ENCODE measurements at regions not wholly inside any gene's neighbourhood (a gene's known extent, or its start where the extent isn't known, plus 50 kb on each side); places are given as distances from the start of the nearest gene placed in this dataset.
"Not testable (repeated sequence)": the region's sequence is repeated elsewhere in the genome, so short reads cannot be mapped to it uniquely, and the experiment has no call there.

DNA sequence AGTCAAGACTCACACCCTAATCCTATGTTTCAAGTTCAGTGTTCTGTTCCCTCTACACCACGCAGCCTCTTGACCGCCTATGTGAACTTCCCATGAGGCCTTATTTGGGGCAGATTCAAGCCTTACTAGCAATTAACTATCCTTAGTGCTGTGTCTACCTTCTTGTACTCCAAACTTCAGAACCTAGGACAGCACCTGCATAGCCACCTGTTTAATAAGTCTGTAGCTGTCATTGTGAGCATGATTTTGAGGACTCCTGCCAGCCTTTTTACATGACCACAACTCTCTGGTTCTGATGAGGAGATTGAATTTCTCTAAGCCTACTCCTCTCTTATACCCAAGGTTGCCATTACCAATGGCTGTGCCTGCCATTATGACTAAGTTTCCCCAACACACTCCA lies 50.8 kb upstream of the PCSK1 start:
- Mint-ChIP-seq H3K9me3 (no peaks in the 10 kb centered on the region), H3K36me3 (ENCODE audit: insufficient read depth) (no peaks in the 10 kb centered on the region), H3K27me3 (peaks cover 31% of the 10 kb centered on the region), H3K4me3 (no peak overlapping the region), H3K4me1 (no peaks in the 10 kb centered on the region), H3K27ac (ENCODE audit: low read depth) (no peak overlapping the region)
- DNase-seq (ENCODE audit: low spot score in 2 of 2) = no peak
- ATAC-seq (replicated peaks; ENCODE audit: extremely low read depth, poor library complexity, severe bottlenecking) = no peak

DNA sequence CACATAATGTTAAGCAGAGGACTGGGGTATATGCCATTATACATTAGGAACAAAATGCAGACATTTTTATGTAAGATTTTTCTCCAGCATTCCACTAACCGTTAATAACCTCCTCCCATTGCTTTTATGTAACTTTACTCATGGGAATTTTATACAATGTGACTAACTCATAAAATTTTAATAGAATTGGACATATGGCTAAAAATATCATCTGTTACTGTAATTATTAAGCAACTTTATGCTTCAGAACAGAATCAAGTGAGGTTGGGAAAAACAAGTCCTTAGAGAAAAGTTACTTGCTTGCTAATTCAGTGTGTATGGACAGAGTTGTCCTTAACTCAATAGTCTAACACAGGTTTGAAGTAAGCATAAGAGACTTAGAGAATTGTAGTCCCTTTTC lies 54.8 kb upstream of the PCSK1 start:
- Mint-ChIP-seq H3K4me1 (no peaks in the 10 kb centered on the region), H3K27me3 (peaks cover 40% of the 10 kb centered on the region), H3K9me3 (no peaks in the 10 kb centered on the region), H3K4me3 (no peak overlapping the region), H3K27ac (ENCODE audit: low read depth) (no peak overlapping the region), H3K36me3 (ENCODE audit: insufficient read depth) (peaks cover 3% of the 10 kb centered on the region)
- no peak for DNase-seq (ENCODE audit: low spot score in 2 of 2)
- no peak for ATAC-seq (replicated peaks; ENCODE audit: extremely low read depth, poor library complexity, severe bottlenecking)

DNA sequence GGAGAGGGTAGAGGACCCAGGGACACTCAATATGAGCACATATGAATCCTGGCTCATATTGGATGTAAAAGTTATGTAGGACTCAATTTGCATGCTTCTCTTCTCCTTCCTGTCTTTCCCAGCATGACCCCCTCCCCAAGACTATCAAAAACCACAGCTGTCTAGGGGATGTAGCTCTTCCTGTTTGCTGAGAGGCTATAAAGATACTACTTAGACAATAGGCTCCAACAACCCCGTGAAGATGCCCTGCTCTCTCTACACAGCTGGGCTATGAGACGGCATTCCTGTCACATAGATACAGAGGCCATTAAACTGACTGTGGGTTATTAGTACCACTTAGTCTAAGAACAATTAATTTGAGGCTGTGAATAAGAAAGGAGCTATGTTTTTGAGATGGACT lies 56.5 kb upstream of the PCSK1 start:
- Mint-ChIP-seq H3K27ac (ENCODE audit: low read depth) (no peak overlapping the region), H3K27me3 (peaks cover 40% of the 10 kb centered on the region), H3K4me3 (no peak overlapping the region), H3K4me1 (no peaks in the 10 kb centered on the region), H3K9me3 (no peaks in the 10 kb centered on the region), H3K36me3 (ENCODE audit: insufficient read depth) (peaks cover 3% of the 10 kb centered on the region)
- no peak for ATAC-seq (replicated peaks; ENCODE audit: extremely low read depth, poor library complexity, severe bottlenecking)
- no peak for DNase-seq (ENCODE audit: low spot score in 2 of 2)

DNA sequence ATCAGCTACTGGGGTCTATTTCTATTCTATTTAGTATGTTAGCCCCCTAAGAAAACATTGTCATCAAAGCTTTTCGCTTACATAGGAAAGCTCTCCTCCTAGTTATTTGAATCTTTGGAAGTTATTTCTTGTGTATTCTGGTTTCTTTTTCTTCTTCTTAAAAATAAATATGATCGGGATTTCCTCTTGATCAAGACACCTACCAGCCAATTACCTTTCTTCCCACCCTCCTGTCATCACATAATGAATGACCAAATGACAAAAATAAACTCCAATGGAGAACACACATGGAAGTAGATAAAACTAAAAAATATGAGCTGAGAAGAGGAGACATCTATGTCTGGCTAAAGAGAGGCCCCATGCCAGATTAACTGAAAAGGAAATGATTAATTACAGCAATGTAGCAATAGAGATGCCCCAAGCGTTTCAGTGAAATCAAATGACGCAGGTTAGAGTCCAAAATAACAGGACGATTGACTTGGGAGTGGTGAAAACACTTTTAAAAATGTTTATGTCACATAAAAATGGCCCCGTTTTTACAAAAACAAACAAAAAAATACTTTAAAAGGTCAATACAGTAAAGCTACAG lies 59.5 kb upstream of the PCSK1 start:
- Mint-ChIP-seq H3K27me3 (peaks cover 18% of the 10 kb centered on the region), H3K4me1 (no peaks in the 10 kb centered on the region), H3K27ac (ENCODE audit: low read depth) (no peak overlapping the region)

DNA sequence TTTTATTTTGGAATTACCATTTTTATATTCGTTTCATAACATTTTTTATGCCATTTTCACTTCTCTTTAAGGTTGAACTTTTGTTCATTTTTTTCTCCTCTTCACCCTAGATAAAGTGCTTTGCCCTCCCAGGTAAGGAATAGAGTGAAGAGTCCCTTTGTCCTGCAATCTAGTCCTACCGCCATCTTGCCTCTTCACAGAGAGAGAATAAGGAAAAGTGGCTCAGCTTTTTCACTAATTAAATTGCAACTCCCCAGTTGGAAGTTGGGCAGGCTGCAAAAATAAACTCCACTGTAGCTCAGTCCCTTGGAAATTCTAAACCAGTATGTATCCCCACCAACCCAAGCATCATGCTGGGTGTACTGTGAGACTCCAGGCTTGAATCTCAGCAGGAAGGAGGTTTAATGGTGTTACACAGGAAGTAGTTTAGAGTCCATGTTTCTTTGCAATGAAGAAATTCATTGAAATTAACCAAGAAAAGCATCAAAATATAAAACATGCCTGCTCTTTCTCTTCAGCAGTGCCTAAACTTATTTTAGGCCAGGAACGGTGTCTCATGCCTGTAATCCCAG lies 60.3 kb upstream of the PCSK1 start:
- H3K27me3 Mint-ChIP-seq = peaks cover 13% of the 10 kb centered on the region
- no peak overlapping the region for H3K4me3 Mint-ChIP-seq
- no peaks in the 10 kb centered on the region for H3K9me3 Mint-ChIP-seq
- no peak for DNase-seq (ENCODE audit: low spot score in 2 of 2)
- H3K36me3 Mint-ChIP-seq (ENCODE audit: insufficient read depth) = peaks cover 3% of the 10 kb centered on the region
- H3K4me1 Mint-ChIP-seq = no peaks in the 10 kb centered on the region
- no peak overlapping the region for H3K27ac Mint-ChIP-seq (ENCODE audit: low read depth)
- no peak for ATAC-seq (replicated peaks; ENCODE audit: extremely low read depth, poor library complexity, severe bottlenecking)

More for the DNA sequence above, 59.5 kb upstream of the PCSK1 start:
- ATAC-seq (replicated peaks; ENCODE audit: extremely low read depth, poor library complexity, severe bottlenecking) (no peak), DNase-seq (ENCODE audit: low spot score in 2 of 2) (no peak)
- Mint-ChIP-seq H3K9me3 (no peaks in the 10 kb centered on the region), H3K4me3 (no peak overlapping the region), H3K36me3 (ENCODE audit: insufficient read depth) (peaks cover 3% of the 10 kb centered on the region)

DNA sequence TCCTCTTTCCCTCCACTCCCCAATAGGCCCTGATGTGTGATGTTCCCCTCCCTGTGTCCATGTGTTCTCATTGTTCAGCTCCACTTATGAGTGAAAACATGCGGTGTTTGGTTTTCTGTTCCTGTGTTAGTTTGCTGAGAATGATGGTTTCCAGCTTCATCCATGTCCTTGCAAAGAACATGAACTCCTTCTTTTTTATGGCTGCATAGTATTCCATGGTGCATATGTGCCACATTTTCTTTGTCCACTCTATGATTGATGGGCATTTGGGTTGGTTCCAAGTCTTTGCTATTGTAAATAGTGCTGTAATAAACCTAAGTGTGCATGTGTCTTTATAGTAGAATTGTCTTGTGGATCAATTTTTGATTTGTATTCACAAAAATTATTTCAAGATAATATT lies 62.4 kb upstream of the PCSK1 start:
- DNase-seq (ENCODE audit: low spot score in 2 of 2); H3K9me3 Mint-ChIP-seq; H3K4me1 Mint-ChIP-seq; H3K27ac Mint-ChIP-seq (ENCODE audit: low read depth); ATAC-seq (replicated peaks; ENCODE audit: extremely low read depth, poor library complexity, severe bottlenecking); H3K36me3 Mint-ChIP-seq (ENCODE audit: insufficient read depth); H3K4me3 Mint-ChIP-seq; H3K27me3 Mint-ChIP-seq: not testable (repeated sequence)

DNA sequence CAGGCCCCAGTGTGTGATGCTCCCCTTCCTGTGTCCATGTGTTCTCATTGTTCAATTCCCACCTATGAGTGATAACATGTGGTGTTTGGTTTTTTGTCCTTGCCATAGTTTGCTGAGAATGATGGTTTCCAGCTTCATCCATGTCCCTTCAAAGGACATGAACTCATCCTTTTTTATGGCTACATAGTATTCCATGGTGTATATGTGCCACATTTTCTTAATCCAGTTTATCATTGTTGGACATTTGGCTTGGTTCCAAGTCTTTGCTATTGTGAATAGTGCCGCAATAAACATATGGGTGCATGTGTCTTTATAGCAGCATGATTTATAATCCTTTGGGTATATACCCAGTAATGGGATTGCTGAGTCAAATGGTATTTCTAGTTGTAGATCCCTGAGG lies 64.0 kb upstream of the PCSK1 start:
- H3K36me3 Mint-ChIP-seq (ENCODE audit: insufficient read depth); H3K27me3 Mint-ChIP-seq; H3K4me1 Mint-ChIP-seq; ATAC-seq (replicated peaks; ENCODE audit: extremely low read depth, poor library complexity, severe bottlenecking); DNase-seq (ENCODE audit: low spot score in 2 of 2); H3K27ac Mint-ChIP-seq (ENCODE audit: low read depth); H3K4me3 Mint-ChIP-seq; H3K9me3 Mint-ChIP-seq: not testable (repeated sequence)

DNA sequence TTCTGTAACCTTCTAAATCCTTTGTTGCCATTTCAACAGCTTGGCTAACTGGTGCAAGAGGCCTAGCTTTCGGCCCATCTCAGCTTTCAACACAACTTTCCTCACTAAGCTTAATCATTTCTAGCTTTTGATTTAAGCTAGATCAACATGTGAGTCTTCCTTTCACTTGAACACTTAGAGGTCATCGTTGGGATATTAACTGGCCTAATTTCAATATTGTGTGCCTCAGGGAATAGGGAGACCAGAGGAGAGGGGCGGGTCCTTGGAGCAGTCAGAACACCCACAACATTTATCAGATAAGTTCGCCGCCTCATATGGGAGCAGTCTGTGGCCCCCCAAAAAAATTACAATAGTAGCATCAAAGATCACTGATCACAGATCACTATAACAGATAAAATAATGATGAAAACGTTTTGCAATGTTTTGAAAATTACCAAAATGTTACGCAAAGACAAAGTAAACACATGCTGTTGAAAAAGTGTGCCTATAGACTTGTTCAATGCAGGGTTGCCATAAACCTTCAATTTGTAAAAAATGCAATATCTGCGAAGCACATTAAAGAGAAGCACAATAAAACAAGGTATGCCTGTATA lies 66.8 kb upstream of the PCSK1 start:
- H3K4me1 Mint-ChIP-seq = no peaks in the 10 kb centered on the region
- H3K4me3 Mint-ChIP-seq = no peak overlapping the region
- H3K27me3 Mint-ChIP-seq = peaks cover 18% of the 10 kb centered on the region
- DNase-seq (ENCODE audit: low spot score in 2 of 2) = no peak
- no peak overlapping the region for H3K27ac Mint-ChIP-seq (ENCODE audit: low read depth)
- no peaks in the 10 kb centered on the region for H3K9me3 Mint-ChIP-seq
- ATAC-seq (replicated peaks; ENCODE audit: extremely low read depth, poor library complexity, severe bottlenecking) = no peak
- no peaks in the 10 kb centered on the region for H3K36me3 Mint-ChIP-seq (ENCODE audit: insufficient read depth)

DNA sequence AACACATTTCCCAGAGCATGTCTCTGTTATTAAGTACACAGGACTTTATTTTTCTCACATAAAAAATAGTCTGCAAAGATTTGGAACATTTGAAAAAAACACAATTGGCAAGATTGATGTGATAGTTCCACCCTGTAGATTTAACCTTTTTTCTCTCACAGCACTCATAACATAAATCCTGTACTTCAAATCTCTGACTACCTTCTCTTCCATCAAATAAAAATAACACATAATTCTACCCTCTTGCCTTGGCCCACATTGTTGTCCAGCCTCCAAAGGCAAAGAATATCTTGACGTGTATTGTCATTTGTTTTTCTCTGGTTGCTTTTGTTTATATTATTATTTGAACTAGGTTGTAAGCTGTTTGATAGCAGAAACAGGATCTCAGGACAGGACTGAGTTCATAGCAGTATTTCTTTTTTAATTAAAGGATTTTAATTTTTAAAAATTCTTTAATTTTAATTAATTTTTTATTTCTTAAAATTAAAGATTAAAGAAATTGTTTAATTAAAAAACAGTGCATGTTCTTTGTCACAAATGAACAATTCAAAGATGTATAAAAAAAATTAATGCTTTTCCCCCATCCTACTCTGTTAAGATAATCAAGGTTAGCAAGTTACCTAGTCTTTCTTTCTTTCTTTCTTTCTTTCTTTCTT lies 69.1 kb upstream of the PCSK1 start:
- H3K4me3 Mint-ChIP-seq = no peak overlapping the region
- H3K4me1 Mint-ChIP-seq = no peaks in the 10 kb centered on the region
- H3K9me3 Mint-ChIP-seq = no peaks in the 10 kb centered on the region
- no peak for ATAC-seq (replicated peaks; ENCODE audit: extremely low read depth, poor library complexity, severe bottlenecking)
- H3K36me3 Mint-ChIP-seq (ENCODE audit: insufficient read depth) = no peaks in the 10 kb centered on the region
- DNase-seq (ENCODE audit: low spot score in 2 of 2) = no peak
- no peak overlapping the region for H3K27ac Mint-ChIP-seq (ENCODE audit: low read depth)
- peaks cover 20% of the 10 kb centered on the region for H3K27me3 Mint-ChIP-seq

DNA sequence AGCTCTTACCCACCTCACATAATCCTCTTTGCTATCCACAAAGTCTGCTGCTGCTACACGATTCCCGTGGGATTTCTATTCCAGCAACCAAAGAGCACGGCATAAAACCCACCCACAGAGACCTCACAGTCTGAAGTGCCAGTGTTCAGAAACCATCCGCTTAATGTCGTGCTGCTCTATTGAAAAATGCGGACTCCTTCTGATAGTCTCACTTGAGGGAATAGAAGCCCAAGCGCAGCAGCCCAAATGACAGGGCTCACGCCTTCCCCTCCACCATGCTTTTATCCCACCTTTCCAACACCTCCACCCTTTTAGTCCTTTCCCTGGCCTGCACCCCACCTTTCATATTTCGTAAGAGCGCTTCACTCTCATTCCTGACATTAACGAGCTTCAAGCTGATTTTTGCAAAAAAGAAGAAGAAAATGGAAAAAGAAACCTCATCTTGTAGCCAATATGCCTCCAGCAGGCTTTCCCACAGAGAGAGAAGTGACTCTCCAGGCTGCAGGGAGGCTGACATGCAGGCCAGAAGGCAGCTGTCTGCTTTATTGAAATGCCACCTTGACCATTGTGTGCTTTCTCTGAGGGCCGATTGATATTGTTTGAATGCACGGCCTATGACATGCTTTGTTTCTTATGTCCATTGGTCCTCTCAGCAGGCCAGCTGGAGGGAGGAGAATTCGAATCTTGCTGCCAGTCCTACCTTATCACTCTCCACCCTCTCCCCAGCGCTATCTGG lies 70.6 kb upstream of the PCSK1 start:
- Mint-ChIP-seq H3K4me3 (no peak overlapping the region), H3K4me1 (no peaks in the 10 kb centered on the region), H3K27ac (ENCODE audit: low read depth) (no peak overlapping the region), H3K36me3 (ENCODE audit: insufficient read depth) (no peaks in the 10 kb centered on the region), H3K9me3 (no peaks in the 10 kb centered on the region), H3K27me3 (peaks cover 20% of the 10 kb centered on the region)
- ATAC-seq (replicated peaks; ENCODE audit: extremely low read depth, poor library complexity, severe bottlenecking) (no peak), DNase-seq (ENCODE audit: low spot score in 2 of 2) (no peak)

DNA sequence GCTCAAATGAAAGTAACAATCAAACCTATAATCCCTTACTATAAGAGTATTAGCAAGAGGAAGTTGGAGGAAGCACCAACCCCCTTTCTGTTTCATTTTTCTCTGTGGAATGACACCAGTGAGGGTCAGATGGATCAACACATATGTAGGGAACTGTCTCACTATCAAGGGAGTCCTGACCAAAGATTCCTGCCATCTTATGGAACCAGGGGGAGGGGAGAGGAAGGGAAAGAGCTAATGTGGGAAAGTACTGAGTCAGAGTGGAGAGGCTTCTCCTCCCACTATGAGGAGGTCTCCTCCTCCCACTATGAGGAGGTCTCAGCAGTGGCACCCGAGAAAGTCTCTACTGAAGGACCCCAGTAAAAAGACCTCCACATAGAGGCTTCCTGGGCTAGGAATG lies 73.3 kb upstream of the PCSK1 start:
- Mint-ChIP-seq H3K4me3 (no peak overlapping the region), H3K27ac (ENCODE audit: low read depth) (no peak overlapping the region), H3K4me1 (no peaks in the 10 kb centered on the region), H3K9me3 (no peaks in the 10 kb centered on the region), H3K36me3 (ENCODE audit: insufficient read depth) (no peaks in the 10 kb centered on the region), H3K27me3 (peaks cover 20% of the 10 kb centered on the region)
- DNase-seq (ENCODE audit: low spot score in 2 of 2) (no peak), ATAC-seq (replicated peaks; ENCODE audit: extremely low read depth, poor library complexity, severe bottlenecking) (no peak)

DNA sequence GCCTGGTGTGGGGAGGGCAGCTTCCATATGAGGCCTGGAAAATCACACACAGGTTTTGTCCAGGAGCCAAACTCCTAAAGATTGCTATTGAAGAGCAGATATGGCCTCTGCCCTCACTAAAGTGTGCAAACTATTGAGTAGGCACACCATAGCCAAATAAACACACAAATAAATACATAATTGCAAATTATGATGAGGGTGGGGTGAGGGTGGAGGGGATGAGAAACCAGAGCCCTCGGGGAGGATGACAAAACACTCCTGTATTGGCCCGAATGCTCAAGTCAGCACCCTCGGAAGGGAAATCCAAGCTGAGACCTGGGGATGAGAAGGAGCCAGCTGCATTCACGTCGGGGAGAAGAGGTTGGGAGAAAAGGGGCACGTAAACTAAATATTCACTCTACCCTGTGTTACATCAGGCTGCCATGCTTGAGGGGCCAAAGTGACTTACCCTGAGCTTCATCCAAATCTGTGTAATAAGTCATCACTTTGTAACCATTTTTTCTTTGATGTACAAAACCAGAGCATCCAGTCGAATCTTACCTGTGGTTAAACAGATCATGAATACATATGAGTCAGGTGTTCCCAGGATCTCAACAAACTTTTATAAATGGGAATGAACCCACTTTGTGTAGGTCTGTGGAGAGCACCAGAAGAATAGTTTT lies 73.9 kb upstream of the PCSK1 start:
- Mint-ChIP-seq H3K27ac (ENCODE audit: low read depth) (no peak overlapping the region), H3K4me1 (no peaks in the 10 kb centered on the region), H3K4me3 (no peak overlapping the region), H3K27me3 (peaks cover 26% of the 10 kb centered on the region), H3K9me3 (no peaks in the 10 kb centered on the region), H3K36me3 (ENCODE audit: insufficient read depth) (no peaks in the 10 kb centered on the region)
- DNase-seq (ENCODE audit: low spot score in 2 of 2) (no peak), ATAC-seq (replicated peaks; ENCODE audit: extremely low read depth, poor library complexity, severe bottlenecking) (no peak)

Data from central memory CD8-positive, alpha-beta T cell (primary cell).